Astrocyte (in vitro differentiated cells and primary cell): ENCODE measurements at regions not wholly inside any gene's neighbourhood (a gene's known extent, or its start where the extent isn't known, plus 50 kb on each side); places are given as distances from the start of the nearest gene placed in this dataset.
A peak's percentile ranks its signal among the peaks of the same experiment; 100 is the strongest.

Source experiments
- DNase-seq: peaks from one replicate; pipeline ENCODE4 v3.0.0-alpha.2; 2010; ENCODE audit warnings: low read depth
- FAIRE-seq: peaks from 2 replicates; lab custom pipeline; 2011; peaks lifted over from hg19 to GRCh38; lab: Jason Lieb, UNC
- H2AFZ ChIP-seq: 2 replicates; pipeline ENCODE4 v1.6.0; 2012; ENCODE audit warnings: low read depth, low read length, inconsistent platforms
- H3K27ac ChIP-seq: 2 replicates; pipeline ENCODE4 v1.5.1; 2011; ENCODE audit warnings: low read depth, low read length, inconsistent platforms
- H3K27me3 ChIP-seq: 2 replicates; pipeline ENCODE4 v1.6.0; 2011; ENCODE audit warnings: low read length, inconsistent platforms; ENCODE audit not compliant: insufficient read depth
- H3K36me3 ChIP-seq: 2 replicates; pipeline ENCODE4 v1.5.1; 2011; ENCODE audit warnings: low read length, inconsistent platforms; ENCODE audit not compliant: insufficient read depth
- H3K4me1 ChIP-seq: 2 replicates; pipeline ENCODE4 v1.5.1; 2011; ENCODE audit warnings: low read length, inconsistent platforms; ENCODE audit not compliant: insufficient read depth
- H3K4me2 ChIP-seq: 2 replicates; pipeline ENCODE4 v1.6.0; 2012; ENCODE audit warnings: low read length, inconsistent platforms
- H3K4me3 ChIP-seq: 2 replicates; pipeline ENCODE4 v1.5.1; 2011; ENCODE audit warnings: low read depth, mild to moderate bottlenecking, low read length, inconsistent platforms; ENCODE audit not compliant: insufficient read depth
- H3K79me2 ChIP-seq: 2 replicates; pipeline ENCODE4 v1.6.0; 2012; ENCODE audit warnings: mild to moderate bottlenecking, low read length, inconsistent platforms; ENCODE audit not compliant: insufficient read depth
- H3K9ac ChIP-seq: 2 replicates; pipeline ENCODE4 v1.6.0; 2012; ENCODE audit warnings: mild to moderate bottlenecking, low read length, inconsistent platforms
- H3K9me3 ChIP-seq: 2 replicates; pipeline ENCODE4 v1.5.1; 2012; ENCODE audit warnings: low read depth, mild to moderate bottlenecking, low read length, inconsistent platforms; ENCODE audit not compliant: insufficient read depth
- H4K20me1 ChIP-seq: 2 replicates; pipeline ENCODE4 v1.6.0; 2012; ENCODE audit warnings: low read length, inconsistent platforms; ENCODE audit not compliant: insufficient read depth
- H3K27ac Mint-ChIP-seq: one replicate; pipeline ENCODE4 v1.8.0; 2021; ENCODE audit warnings: mild to moderate bottlenecking, mixed read lengths; ENCODE audit not compliant: unreplicated experiment
- H3K27me3 Mint-ChIP-seq: one replicate; pipeline ENCODE4 v1.8.0; 2021; ENCODE audit warnings: low read depth, mixed read lengths; ENCODE audit not compliant: unreplicated experiment
- H3K36me3 Mint-ChIP-seq: one replicate; pipeline ENCODE4 v1.8.0; 2021; ENCODE audit warnings: low read depth, mixed read lengths; ENCODE audit not compliant: unreplicated experiment
- H3K4me1 Mint-ChIP-seq: one replicate; pipeline ENCODE4 v1.8.0; 2021; ENCODE audit warnings: low read depth, mixed read lengths; ENCODE audit not compliant: unreplicated experiment
- H3K4me3 Mint-ChIP-seq: one replicate; pipeline ENCODE4 v1.8.0; 2021; ENCODE audit warnings: mild to moderate bottlenecking, moderate library complexity, mixed read lengths; ENCODE audit not compliant: unreplicated experiment
- H3K9me3 Mint-ChIP-seq: one replicate; pipeline ENCODE4 v1.8.0; 2021; ENCODE audit warnings: mild to moderate bottlenecking, mixed read lengths; ENCODE audit not compliant: unreplicated experiment
- EZH2 ChIP-seq: IDR thresholded peaks from 2 replicates; pipeline ENCODE4 v1.6.1; 2012; ENCODE audit warnings: mild to moderate bottlenecking, low read length, inconsistent platforms; ENCODE audit not compliant: insufficient read depth
- TF ChIP-seq, protein P1 (sequence below): IDR thresholded peaks from 2 replicates; pipeline ENCODE4 v1.5.1; 2011; ENCODE audit warnings: low read depth, mild to moderate bottlenecking, inconsistent platforms, low read length, moderate library complexity; ENCODE audit not compliant: insufficient read depth

DNA sequence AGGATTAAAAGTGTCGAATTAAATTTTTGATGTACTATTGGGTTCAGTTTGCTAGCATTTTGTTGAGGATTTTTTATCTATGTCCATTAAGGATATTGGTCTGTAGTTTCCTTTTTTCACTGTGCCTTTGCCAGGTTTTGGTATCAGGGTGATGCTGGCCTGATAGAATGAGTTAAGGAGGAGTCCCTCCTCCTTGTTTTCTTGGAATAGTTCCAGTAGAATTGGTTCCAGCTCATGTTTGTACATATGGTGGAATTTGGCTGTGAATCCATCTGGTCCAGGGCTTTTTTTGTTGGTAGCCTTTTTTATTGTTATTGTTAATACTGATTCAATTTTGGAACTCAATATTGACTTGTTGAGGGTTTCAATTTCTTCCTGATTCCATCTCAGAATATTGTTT, 141.8 kb downstream of the SIM1 start:
- H3K36me3 ChIP-seq, result no peaks in the 10 kb centered on the region
- H3K79me2 ChIP-seq, result no peaks in the 10 kb centered on the region
- no peak overlapping the region for H3K4me3 Mint-ChIP-seq
- H3K27me3 Mint-ChIP-seq, result no peaks in the 10 kb centered on the region
- H3K9me3 Mint-ChIP-seq, result no peaks in the 10 kb centered on the region
- no peaks in the 10 kb centered on the region for H3K9me3 ChIP-seq
- no peaks in the 10 kb centered on the region for H3K4me1 ChIP-seq
- H3K4me3 ChIP-seq, result no peak overlapping the region
- no peak for DNase-seq
- no peaks in the 10 kb centered on the region for H4K20me1 ChIP-seq
- H2AFZ ChIP-seq, result no peak overlapping the region
- no peak overlapping the region for H3K9ac ChIP-seq
- no peaks in the 10 kb centered on the region for H3K36me3 Mint-ChIP-seq
- no peaks in the 10 kb centered on the region for H3K27me3 ChIP-seq
- FAIRE-seq, result no peak
- TF ChIP-seq EZH2, result no peak
- TF ChIP-seq, protein P1, sequence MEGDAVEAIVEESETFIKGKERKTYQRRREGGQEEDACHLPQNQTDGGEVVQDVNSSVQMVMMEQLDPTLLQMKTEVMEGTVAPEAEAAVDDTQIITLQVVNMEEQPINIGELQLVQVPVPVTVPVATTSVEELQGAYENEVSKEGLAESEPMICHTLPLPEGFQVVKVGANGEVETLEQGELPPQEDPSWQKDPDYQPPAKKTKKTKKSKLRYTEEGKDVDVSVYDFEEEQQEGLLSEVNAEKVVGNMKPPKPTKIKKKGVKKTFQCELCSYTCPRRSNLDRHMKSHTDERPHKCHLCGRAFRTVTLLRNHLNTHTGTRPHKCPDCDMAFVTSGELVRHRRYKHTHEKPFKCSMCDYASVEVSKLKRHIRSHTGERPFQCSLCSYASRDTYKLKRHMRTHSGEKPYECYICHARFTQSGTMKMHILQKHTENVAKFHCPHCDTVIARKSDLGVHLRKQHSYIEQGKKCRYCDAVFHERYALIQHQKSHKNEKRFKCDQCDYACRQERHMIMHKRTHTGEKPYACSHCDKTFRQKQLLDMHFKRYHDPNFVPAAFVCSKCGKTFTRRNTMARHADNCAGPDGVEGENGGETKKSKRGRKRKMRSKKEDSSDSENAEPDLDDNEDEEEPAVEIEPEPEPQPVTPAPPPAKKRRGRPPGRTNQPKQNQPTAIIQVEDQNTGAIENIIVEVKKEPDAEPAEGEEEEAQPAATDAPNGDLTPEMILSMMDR, result no peak
- H3K4me2 ChIP-seq, result no peak overlapping the region
- no peak overlapping the region for H3K27ac ChIP-seq
- H3K4me1 Mint-ChIP-seq, result no peaks in the 10 kb centered on the region
- no peak overlapping the region for H3K27ac Mint-ChIP-seq

DNA sequence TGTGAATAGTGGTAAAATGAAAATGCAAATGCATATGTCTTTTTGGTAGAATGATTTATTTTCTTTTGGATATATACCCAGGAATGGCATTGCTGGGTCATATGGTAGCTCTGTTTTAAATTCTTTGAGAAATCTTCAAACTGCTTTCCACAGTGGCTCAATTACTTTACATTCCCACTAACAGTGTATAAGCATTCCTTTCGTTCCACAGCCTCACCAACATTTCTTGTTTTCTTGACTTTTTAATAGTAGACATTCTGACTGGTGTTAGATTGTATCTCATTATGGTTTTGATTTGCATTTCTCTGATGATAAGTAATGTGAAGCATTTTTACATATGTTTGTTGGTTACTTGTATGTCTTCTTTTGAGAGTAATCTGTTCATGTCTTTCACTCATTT, 144.0 kb downstream of the SIM1 start:
- Histone ChIP-seq H3K79me2 (no peaks in the 10 kb centered on the region), H3K9ac (no peak overlapping the region), H3K9me3 (no peaks in the 10 kb centered on the region), H3K27me3 (no peaks in the 10 kb centered on the region), H3K4me3 (no peak overlapping the region), H3K4me2 (no peak overlapping the region), H2AFZ (no peak overlapping the region), H3K4me1 (no peaks in the 10 kb centered on the region), H4K20me1 (no peaks in the 10 kb centered on the region), H3K36me3 (no peaks in the 10 kb centered on the region), H3K27ac (no peak overlapping the region)
- Mint-ChIP-seq H3K27me3 (no peaks in the 10 kb centered on the region), H3K9me3 (peaks cover 2% of the 10 kb centered on the region), H3K27ac (no peak overlapping the region), H3K4me3 (no peak overlapping the region), H3K4me1 (no peaks in the 10 kb centered on the region), H3K36me3 (no peaks in the 10 kb centered on the region)
- peak; percentile 58 for FAIRE-seq
- TF ChIP-seq, protein P1, result no peak
- no peak for TF ChIP-seq EZH2
- DNase-seq, result no peak

DNA sequence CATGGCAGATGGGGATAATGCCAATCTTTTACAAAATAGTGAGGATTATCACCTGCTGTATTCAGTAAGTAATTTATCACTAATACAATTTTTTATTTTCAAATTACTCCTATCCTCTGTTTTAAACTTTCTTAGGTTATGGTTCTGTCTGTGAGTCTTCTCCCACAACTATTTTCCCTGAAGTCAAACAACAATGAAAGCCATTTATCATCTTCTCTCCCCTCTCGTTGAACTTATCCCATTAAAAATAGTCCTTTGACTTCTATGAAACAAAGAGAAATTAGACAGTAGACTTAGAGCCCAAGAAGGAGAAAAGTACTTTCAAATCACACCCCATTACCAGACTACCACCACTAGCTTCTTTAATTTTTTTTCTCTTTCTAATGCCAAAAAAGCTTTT, 147.7 kb downstream of the SIM1 start:
- H3K9me3 ChIP-seq, result no peaks in the 10 kb centered on the region
- H3K4me3 Mint-ChIP-seq, result no peak overlapping the region

More for the DNA sequence above, 147.7 kb downstream of the SIM1 start:
- Histone ChIP-seq H3K36me3 (no peaks in the 10 kb centered on the region), H2AFZ (no peak overlapping the region), H3K79me2 (no peaks in the 10 kb centered on the region), H3K27ac (no peak overlapping the region), H3K4me1 (no peaks in the 10 kb centered on the region), H4K20me1 (no peaks in the 10 kb centered on the region), H3K4me2 (no peak overlapping the region), H3K9ac (no peak overlapping the region), H3K27me3 (no peaks in the 10 kb centered on the region), H3K4me3 (no peak overlapping the region)
- peaks cover 2% of the 10 kb centered on the region for H3K9me3 Mint-ChIP-seq
- H3K27ac Mint-ChIP-seq, result no peak overlapping the region
- peak; percentile 57 for DNase-seq
- TF ChIP-seq, protein P1, result no peak
- no peak for TF ChIP-seq EZH2
- no peak for FAIRE-seq
- H3K36me3 Mint-ChIP-seq, result no peaks in the 10 kb centered on the region
- peaks cover 3% of the 10 kb centered on the region for H3K27me3 Mint-ChIP-seq
- no peaks in the 10 kb centered on the region for H3K4me1 Mint-ChIP-seq
